CD4-positive, alpha-beta T cell treated with Interleukin-15 for 1 hour (primary cell): ENCODE measurements at regions not wholly inside any gene's neighbourhood (a gene's known extent, or its start where the extent isn't known, plus 50 kb on each side); places are given as distances from the start of the nearest gene placed in this dataset.
"Not testable (repeated sequence)": the region's sequence is repeated elsewhere in the genome, so short reads cannot be mapped to it uniquely, and the experiment has no call there.

Experiments used
- DNase-seq: peaks from one replicate; pipeline ENCODE4 v3.0.0-alpha.2; 2020

DNA sequence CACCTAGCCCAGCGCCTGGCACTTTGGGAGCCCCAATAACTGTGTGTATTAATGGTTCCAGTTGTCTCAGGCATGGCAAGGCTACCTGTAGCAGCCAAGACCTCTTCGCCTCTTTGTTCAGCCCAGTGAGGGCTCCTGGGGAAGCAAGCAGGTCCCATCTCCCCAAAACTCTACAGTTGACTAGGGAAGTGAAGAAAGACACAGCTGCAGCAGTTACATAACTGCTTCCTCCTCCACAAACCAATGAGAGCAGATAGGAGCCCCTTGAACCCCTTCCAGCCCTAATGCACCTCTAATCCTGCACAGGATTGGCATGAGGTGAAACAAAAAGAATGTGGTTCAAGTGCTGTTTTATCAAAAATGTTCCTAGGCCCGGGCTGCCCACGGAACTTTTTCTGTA lies 100.5 kb downstream of the SYF2 start:
- DNase-seq, result no peak

- DNase-seq, result no peak
Observed at GRCh38 chr1:25130895-25131294, 101.4 kb downstream of the SYF2 start.

DNA sequence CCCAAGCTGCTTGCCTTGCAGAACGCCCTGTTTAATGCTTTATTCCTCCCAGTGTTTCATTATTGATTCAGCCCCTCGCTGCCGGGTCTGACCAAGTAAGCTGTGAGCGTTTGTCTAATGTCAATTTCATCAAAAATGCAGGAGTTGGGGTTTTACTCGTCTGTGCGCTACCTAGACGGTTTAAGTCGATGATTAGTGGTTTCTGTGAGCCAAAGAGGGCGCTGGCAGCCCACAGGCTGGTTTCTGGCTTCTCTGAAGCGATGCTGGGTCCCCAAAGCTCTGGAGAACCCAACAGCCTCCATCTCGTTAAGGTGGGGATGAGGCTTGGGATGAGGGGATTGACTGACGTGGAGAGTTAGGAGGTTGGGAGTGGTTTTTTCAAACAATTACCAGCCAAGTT lies 102.9 kb downstream of the SYF2 start:
- DNase-seq, result no peak

DNA sequence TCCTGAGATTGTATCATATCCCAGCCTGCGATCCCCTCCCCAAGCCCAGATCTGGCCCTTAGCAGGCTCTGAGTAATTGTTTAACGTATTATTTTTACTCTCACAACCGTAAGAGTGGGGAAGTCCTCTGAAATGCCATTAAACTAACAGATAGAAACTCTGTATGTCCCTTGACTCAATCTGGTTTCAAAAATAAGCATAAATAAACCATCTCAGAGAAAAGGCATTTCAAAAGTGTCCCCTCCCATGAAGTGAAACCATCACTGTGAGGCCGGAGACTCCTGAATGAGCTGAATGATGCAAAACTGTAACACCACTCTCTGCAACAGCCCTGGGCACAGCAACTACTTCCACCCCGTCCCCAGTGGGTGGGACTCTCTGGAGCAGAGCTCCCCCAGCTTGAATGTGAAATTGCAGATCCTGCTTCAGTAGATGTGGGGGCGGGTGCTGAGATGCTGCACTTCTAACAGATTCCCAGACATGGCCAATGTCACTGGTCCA lies 104.1 kb downstream of the SYF2 start:
- DNase-seq, result no peak

- DNase-seq, result no peak
Observed at GRCh38 chr1:25126562-25126961, 105.7 kb downstream of the SYF2 start.

- no peak for DNase-seq
Observed at GRCh38 chr1:25123551-25123950, 108.8 kb downstream of the SYF2 start.

DNA sequence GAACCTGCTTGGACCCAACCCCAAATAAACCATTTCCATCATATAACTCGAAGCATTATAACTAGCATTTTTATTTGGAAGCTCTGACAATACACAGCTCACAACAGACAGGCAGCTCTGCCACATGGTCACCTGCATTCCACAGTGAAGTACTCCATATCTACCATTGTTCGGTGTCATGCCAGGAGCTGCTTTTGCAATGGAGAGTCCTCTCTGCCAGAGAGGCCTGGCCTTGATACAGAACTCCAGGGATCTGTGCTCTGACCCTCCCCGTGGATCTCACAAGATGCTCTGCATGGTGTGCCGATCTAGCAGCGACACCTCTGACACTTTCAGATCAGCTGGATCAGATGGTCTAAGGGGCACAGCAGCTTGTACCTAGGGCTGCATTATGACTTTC lies 109.6 kb downstream of the SYF2 start:
- DNase-seq, result no peak

GRCh38 chr1:25120281-25120680 lies 112.0 kb downstream of the SYF2 start:
- DNase-seq, result no peak

DNA sequence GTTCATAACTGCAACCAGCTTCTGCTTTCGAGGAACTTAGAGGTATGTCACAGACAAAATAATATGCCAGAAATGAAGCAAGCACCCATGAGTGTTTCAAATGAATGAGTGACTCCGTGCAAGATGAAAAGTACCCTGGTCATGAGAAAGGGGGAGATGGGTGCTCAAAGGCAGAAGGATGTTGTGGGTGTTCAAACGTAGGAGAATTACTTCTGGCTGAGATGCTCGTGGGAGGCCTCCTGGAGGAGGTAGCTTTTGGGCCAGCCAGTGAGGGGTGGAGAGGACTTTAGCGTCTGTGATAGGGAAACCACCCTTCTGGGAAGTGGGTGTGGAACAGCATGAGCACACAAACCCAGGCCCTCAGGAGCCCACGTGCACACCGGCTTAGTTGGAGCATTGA lies 113.8 kb downstream of the SYF2 start:
- DNase-seq, result no peak

- DNase-seq, result no peak
Observed at GRCh38 chr1:25117233-25117823, 115.0 kb downstream of the SYF2 start.

GRCh38 chr1:25116832-25117231 lies 115.5 kb downstream of the SYF2 start:
- no peak for DNase-seq

DNA sequence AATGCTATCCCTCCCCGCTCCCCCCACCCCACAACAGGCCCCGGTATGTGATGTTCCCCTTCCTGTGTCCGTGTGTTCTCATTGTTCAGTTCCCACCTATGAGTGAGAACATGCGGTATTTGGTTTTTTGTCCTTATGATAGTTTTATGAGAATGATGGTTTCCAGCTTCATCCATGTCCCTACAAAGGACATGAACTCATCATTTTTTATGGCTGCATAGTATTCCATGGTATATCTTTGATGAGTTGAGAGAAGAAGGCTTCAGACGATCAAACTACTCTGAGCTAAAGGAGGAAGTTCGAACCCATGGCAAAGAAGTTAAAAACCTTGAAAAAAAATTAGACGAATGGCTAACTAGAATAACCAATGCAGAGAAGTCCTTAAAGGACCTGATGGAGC lies 116.2 kb downstream of the SYF2 start:
- DNase-seq, result not testable (repeated sequence)

- no peak for DNase-seq
Observed at GRCh38 chr1:25113731-25114130, 118.6 kb downstream of the SYF2 start.

- no peak for DNase-seq
Observed at GRCh38 chr1:25113086-25113485, 119.2 kb downstream of the SYF2 start.

DNA sequence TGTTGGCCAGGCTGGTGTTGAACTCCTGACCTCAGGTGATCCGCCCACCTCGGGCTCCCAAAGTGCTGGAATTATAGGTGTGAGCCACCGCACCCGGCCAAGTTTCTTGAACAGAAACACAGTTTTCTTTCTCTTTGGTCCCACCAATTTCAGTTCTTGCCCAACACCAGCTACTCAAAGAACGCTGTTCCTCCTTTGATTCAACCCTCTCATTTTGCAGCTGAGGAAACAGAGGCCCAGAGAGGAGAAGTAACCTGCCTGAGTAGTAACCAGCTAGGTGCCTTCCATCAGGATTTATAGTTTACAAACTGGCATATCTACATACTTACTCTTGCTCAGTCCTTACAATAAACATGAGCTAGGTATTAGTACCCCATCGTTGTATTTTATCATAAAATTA lies 119.9 kb downstream of the SYF2 start:
- DNase-seq, result no peak

GRCh38 chr1:25111706-25112105 lies 120.6 kb downstream of the SYF2 start:
- no peak for DNase-seq

- DNase-seq, result no peak
Observed at GRCh38 chr1:25110485-25110884, 121.8 kb downstream of the SYF2 start.

DNA sequence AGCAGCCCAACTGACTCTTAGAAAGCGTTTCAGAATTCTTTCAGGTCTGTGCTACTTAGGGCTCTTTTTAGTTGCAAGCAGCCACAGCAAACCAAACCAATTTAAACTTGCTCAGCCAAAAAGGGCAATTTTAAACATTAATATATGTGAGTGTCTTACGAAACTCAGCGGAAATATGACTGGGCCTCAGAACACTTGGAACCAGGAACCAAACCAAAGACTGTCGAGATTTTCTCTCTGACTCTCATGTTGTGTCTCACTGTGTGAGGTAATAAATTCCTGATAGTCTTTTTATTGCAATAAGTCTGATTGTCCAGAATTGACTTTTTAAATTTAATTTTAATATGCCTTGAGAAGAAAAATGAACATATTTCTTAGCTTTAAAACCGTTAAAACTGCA lies 122.3 kb downstream of the SYF2 start:
- DNase-seq, result no peak

GRCh38 chr1:25109531-25109951 lies 122.8 kb downstream of the SYF2 start:
- peak; percentile 50 for DNase-seq

DNA sequence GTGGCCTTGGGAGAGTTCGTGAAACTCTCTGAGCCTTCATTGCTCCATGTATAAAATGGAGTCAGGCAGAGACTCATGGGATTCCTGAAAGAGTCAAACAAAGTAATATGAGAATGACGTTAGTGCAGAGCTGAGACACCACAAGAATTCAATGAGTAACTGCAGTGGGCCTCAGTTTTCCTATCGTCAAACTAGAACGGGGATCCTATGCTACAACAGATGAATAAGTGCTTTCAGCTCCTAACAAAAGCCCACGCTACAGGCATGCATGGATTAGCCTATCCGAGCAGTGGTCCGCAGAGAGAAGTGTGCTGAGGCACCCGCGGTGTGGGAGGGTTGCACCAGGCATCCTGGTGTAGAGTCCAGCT lies 124.7 kb downstream of the SYF2 start:
- no peak for DNase-seq

DNA sequence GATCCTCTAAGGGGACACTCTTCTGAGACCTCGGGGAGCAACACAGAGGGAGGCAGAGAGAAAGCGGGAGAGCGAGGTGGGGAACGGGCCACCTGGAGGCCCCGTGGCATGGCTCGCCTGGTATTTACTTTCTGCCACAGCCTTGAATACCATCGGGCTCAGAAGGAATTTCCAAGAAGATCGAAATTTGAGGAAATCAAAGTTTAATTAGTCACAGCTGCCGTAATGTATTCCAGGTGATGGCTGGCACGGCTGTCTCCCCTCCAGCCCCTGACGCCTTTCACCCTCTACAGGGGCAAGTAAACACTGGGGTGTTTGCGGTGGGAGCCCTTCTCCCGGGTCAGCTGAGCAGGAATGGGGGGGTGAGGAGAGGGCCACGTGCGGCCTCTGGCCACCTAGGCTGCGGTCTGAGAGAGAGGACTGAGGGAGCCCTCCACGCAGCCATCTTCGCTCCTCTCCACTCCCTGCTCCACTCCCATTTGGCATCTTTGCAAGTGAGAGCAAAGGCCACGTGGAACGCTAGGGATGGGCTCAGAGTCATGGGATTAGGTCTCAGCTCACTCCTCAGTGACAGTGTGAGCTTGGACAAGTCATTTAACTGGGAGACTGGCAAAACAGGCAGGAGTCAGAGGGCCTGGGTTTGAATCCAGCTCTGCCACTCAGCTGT lies 125.2 kb downstream of the SYF2 start:
- DNase-seq, result no peak

- DNase-seq, result no peak
Observed at GRCh38 chr1:25106352-25106751, 126.0 kb downstream of the SYF2 start.

GRCh38 chr1:25105836-25106235 lies 126.5 kb downstream of the SYF2 start:
- DNase-seq, result no peak

DNA sequence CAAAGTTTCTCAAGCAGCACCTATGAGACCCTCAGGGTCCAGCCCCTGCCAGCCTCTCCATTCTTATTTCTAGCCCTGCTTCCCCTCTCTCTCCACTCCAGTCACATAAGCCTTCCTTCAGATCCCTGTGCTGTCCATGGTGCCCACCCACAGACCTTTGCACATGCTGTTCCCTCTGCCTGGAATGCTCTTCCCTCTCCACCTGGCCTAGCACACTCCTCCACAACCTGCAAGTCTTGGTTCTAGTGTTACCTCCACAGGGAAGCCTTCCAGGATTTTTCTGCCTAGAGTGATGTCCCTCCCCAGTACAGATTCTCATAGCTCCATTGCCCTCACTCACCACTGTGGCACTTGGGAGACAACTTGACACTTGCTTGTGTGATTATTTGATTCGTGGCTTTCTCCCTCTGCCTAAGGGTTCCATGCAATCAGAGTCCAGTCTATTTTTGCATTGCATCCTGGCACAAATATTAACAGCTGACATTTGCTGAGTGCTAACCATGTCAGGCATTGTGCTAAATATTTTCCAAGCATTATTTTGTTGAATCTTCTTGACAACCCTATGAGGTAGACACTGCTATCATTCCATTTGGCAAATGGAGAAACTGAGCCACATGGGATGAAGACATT lies 127.3 kb downstream of the SYF2 start:
- no peak for DNase-seq
